ENCODE measurements at regions not wholly inside any gene's neighbourhood (a gene's known extent, or its start where the extent isn't known, plus 50 kb on each side); places are given as distances from the start of the nearest gene placed in this dataset.

DNA sequence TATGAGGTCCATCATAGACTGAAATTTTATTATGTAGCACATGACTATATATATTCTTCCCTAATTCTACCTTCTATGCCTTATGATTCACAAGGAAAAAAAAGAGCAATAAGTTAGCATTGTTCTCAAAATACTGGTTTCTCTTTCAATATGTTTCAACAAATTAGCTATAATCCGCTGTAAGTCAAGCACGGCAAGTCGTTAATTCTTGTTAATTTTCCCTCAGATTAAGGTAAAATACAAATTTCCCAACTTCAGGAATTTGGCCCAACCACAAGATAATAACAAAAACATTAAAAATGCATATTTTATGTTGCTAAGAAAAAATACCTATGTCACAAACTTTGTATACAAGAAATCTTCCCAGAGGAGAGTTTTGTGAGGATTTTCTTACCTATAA is 296.5 kb upstream of the GALNTL6 start:
- TF ChIP-seq ESRRA (CRISPR knock-in tag; IDR thresholded peaks at IDR 0.05; ENCODE audit: borderline replicate concordance) (no peak), JUN (CRISPR knock-in tag; IDR thresholded peaks at IDR 0.05) (no peak), TCF7 (CRISPR knock-in tag; IDR thresholded peaks at IDR 0.05; ENCODE audit: low read depth) (no peak), CBFB (CRISPR knock-in tag; IDR thresholded peaks at IDR 0.05; ENCODE audit: low read depth) (no peak)
- TF ChIP-seq, protein P1, sequence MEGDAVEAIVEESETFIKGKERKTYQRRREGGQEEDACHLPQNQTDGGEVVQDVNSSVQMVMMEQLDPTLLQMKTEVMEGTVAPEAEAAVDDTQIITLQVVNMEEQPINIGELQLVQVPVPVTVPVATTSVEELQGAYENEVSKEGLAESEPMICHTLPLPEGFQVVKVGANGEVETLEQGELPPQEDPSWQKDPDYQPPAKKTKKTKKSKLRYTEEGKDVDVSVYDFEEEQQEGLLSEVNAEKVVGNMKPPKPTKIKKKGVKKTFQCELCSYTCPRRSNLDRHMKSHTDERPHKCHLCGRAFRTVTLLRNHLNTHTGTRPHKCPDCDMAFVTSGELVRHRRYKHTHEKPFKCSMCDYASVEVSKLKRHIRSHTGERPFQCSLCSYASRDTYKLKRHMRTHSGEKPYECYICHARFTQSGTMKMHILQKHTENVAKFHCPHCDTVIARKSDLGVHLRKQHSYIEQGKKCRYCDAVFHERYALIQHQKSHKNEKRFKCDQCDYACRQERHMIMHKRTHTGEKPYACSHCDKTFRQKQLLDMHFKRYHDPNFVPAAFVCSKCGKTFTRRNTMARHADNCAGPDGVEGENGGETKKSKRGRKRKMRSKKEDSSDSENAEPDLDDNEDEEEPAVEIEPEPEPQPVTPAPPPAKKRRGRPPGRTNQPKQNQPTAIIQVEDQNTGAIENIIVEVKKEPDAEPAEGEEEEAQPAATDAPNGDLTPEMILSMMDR (IDR thresholded peaks at IDR 0.05): no peak
- TF ChIP-seq, protein P2, sequence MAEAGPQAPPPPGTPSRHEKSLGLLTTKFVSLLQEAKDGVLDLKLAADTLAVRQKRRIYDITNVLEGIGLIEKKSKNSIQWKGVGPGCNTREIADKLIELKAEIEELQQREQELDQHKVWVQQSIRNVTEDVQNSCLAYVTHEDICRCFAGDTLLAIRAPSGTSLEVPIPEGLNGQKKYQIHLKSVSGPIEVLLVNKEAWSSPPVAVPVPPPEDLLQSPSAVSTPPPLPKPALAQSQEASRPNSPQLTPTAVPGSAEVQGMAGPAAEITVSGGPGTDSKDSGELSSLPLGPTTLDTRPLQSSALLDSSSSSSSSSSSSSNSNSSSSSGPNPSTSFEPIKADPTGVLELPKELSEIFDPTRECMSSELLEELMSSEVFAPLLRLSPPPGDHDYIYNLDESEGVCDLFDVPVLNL (CRISPR knock-in tag; IDR thresholded peaks at IDR 0.05; ENCODE audit: borderline replicate concordance, low read depth): no peak
- TF ChIP-seq, protein P3, sequence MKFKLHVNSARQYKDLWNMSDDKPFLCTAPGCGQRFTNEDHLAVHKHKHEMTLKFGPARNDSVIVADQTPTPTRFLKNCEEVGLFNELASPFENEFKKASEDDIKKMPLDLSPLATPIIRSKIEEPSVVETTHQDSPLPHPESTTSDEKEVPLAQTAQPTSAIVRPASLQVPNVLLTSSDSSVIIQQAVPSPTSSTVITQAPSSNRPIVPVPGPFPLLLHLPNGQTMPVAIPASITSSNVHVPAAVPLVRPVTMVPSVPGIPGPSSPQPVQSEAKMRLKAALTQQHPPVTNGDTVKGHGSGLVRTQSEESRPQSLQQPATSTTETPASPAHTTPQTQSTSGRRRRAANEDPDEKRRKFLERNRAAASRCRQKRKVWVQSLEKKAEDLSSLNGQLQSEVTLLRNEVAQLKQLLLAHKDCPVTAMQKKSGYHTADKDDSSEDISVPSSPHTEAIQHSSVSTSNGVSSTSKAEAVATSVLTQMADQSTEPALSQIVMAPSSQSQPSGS (CRISPR knock-in tag; IDR thresholded peaks at IDR 0.05; ENCODE audit: borderline replicate concordance, low read depth): no peak
- TF ChIP-seq, protein P4, sequence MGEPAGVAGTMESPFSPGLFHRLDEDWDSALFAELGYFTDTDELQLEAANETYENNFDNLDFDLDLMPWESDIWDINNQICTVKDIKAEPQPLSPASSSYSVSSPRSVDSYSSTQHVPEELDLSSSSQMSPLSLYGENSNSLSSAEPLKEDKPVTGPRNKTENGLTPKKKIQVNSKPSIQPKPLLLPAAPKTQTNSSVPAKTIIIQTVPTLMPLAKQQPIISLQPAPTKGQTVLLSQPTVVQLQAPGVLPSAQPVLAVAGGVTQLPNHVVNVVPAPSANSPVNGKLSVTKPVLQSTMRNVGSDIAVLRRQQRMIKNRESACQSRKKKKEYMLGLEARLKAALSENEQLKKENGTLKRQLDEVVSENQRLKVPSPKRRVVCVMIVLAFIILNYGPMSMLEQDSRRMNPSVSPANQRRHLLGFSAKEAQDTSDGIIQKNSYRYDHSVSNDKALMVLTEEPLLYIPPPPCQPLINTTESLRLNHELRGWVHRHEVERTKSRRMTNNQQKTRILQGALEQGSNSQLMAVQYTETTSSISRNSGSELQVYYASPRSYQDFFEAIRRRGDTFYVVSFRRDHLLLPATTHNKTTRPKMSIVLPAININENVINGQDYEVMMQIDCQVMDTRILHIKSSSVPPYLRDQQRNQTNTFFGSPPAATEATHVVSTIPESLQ (CRISPR knock-in tag; IDR thresholded peaks at IDR 0.05): no peak
